GM06990 (cell line): ENCODE measurements at regions not wholly inside any gene's neighbourhood (a gene's known extent, or its start where the extent isn't known, plus 50 kb on each side); places are given as distances from the start of the nearest gene placed in this dataset.

Experiments
- DNase-seq: peaks from one replicate; pipeline ENCODE4 v3.0.0-alpha.2; 2011; ENCODE audit not compliant: insufficient read length; ENCODE audit errors: extremely low read depth
- H3K27me3 ChIP-seq: replicated peaks from 2 replicates; pipeline ENCODE4 v1.6.0; 2011; ENCODE audit warnings: low read length; ENCODE audit not compliant: control insufficient read depth, insufficient read depth
- H3K36me3 ChIP-seq: 2 replicates; pipeline ENCODE4 v1.5.1; 2011; ENCODE audit warnings: low read length; ENCODE audit not compliant: control insufficient read depth, insufficient read depth
- H3K4me3 ChIP-seq: replicated peaks from 2 replicates; pipeline ENCODE4 v1.5.1; 2011; ENCODE audit warnings: low read depth, mild to moderate bottlenecking, control low read depth, low read length
- TF ChIP-seq, protein P1 (sequence below): IDR thresholded peaks from 2 replicates; pipeline ENCODE4 v1.5.1; 2011; ENCODE audit warnings: low read length, control low read depth, mild to moderate bottlenecking, inconsistent platforms; ENCODE audit not compliant: insufficient read depth, poor library complexity, severe bottlenecking

DNA sequence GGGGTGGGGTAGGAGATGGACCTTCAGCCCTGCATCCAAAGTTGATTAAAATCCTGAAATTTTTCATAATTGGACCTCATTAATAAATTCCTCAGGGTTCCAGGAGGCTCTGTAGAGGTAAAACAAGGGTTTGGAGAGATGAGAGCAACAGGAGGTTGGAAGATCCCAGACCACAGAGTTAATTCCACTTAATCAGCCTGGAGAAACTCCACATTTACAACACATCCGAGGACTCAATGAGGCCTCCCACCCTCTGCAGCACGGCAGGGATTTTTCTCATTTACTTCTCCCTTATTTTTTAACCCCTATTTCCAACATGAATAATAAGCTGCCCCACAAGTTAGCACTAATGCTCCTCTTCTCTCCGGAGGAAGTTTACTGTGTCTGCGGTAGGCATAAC is 165.0 kb upstream of the MAP3K1 start:
- H3K27me3 ChIP-seq, result no peaks in the 10 kb centered on the region; the same call in 1 of the 2 replicates
- TF ChIP-seq, protein P1, sequence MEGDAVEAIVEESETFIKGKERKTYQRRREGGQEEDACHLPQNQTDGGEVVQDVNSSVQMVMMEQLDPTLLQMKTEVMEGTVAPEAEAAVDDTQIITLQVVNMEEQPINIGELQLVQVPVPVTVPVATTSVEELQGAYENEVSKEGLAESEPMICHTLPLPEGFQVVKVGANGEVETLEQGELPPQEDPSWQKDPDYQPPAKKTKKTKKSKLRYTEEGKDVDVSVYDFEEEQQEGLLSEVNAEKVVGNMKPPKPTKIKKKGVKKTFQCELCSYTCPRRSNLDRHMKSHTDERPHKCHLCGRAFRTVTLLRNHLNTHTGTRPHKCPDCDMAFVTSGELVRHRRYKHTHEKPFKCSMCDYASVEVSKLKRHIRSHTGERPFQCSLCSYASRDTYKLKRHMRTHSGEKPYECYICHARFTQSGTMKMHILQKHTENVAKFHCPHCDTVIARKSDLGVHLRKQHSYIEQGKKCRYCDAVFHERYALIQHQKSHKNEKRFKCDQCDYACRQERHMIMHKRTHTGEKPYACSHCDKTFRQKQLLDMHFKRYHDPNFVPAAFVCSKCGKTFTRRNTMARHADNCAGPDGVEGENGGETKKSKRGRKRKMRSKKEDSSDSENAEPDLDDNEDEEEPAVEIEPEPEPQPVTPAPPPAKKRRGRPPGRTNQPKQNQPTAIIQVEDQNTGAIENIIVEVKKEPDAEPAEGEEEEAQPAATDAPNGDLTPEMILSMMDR, result no peak
- H3K4me3 ChIP-seq, result no peak overlapping the region
- no peaks in the 10 kb centered on the region for H3K36me3 ChIP-seq
- no peak for DNase-seq

DNA sequence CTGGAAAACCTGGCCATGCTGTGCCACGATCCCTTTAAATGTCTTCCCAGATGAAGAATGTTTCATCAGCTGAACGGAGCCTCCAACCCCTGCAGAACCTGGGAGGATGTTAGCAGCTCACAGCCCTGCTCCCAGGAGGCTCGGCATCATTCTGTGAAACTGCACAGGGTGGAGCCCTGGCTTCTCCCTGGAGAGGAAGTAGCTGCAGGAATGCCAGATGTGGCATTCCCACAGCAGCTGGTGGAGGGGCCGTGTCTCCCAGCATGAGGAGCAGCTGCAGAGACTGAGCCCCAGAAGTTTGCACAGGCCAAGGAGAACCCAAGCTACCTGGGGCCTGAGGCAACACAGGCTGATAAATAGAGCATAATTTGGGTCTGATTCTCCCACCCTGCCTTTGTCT is 165.8 kb upstream of the MAP3K1 start:
- DNase-seq, result no peak
- H3K27me3 ChIP-seq, result no peaks in the 10 kb centered on the region; the same call in 1 of the 2 replicates
- no peak overlapping the region for H3K4me3 ChIP-seq
- H3K36me3 ChIP-seq, result no peaks in the 10 kb centered on the region
- TF ChIP-seq, protein P1, result no peak

DNA sequence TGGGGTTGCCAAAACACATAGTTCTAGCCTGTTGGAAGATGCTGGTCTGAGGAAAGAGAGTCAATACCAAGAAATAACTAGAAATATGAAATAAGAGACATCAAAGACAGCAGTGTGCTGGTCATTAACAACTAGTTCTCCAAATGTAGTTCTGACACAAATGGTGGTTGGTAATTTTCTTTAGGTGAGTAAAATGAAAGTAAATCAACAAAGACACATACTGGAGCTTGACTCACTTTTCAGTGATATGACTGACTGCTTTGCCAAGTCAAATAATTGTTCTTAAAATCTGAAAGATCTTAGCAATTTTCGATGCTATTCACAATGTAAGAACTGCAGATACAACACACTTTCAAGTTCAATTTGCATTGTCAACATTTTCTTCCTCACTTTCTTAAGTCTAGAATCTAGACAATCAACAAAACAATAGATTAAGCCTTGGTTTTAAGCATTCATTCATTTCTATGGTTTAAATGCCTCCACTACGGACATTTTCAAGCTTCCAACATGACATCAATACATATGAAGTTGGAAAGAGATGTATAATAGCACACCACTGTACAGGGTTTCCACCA is 166.8 kb upstream of the MAP3K1 start:
- TF ChIP-seq, protein P1, result no peak
- Histone ChIP-seq H3K27me3 (no peaks in the 10 kb centered on the region; the same call in 1 of the 2 replicates), H3K4me3 (no peak overlapping the region), H3K36me3 (no peaks in the 10 kb centered on the region)
- DNase-seq, result no peak

DNA sequence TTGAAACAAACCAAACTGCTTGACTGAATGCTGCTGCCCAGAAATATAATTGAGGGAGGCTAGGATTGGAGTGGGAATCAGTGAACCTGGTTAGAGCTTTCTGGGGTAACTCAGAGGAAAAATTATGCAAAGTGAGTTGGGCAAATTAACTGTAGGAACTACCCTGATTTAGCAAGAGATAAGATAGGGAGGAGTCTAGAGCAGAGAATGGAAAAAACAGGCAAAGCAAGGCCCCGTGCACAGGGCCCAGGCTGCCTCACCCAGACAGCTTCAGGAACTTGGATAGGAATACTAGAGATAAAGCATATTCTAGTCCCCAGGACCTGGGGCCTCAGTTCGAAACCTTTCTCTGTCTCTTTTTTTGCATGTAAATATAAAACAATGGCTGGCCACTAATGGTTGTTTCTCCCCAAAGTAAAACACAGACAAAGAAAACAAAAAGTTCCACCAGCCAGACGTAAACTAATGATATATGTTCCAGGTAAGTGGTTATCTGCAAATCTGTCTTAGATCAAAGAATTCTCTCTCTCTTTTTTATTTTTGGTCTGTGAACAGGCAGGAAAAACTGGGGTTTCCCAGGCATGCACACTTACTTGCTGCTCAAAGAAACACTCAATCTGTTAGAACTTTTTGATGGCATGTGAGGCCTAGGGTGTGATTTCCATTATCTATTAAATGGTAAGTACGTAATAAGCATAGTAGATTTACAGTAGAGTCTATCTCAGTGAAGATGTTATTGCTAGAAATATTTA is 168.1 kb upstream of the MAP3K1 start:
- no peak for DNase-seq
- Histone ChIP-seq H3K36me3 (no peaks in the 10 kb centered on the region), H3K4me3 (no peak overlapping the region), H3K27me3 (no peaks in the 10 kb centered on the region; the same call in 1 of the 2 replicates)
- TF ChIP-seq, protein P1, result no peak

DNA sequence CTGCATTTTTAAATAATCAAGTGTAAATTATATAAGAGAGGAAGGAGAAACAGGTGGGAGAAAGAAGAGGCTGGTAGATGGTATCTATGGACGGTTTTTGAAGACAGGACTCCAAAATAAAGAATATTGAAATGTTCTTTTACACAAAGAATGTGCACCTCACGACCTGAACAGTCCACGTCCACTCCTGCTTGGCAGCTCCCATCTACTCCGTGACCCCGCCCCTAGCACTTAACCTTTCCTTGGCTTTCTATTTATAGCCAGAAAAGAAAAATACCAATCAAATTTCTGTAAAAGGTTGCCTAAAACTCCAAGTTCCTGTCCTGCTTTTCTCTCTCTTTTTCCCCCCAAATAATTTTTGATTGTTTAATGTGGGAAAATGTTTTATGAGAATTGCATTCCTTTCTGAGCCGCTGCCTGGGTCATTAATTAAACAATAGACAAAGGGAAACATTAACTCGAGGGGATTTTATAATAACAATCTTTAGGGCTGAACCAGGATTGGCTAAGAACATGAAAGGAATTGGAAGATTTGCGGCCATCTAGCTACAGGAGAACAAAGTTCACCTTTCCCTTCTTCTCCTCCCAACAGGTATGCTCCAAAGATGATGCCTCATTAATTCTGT is 173.6 kb upstream of the MAP3K1 start:
- Histone ChIP-seq H3K27me3 (peaks cover 2% of the 10 kb centered on the region; the same call in 1 of the 2 replicates), H3K4me3 (no peak overlapping the region), H3K36me3 (no peaks in the 10 kb centered on the region)
- DNase-seq, result no peak
- TF ChIP-seq, protein P1, result no peak
